HEK293 (cell line): ENCODE measurements at regions not wholly inside any gene's neighbourhood (a gene's known extent, or its start where the extent isn't known, plus 50 kb on each side); places are given as distances from the start of the nearest gene placed in this dataset.

ENCODE experiments used
- CTCF ChIA-PET: fragments of 350-600 bp; formaldehyde crosslinking; extraction: SDS; loops from one replicate; lab custom pipeline; 2021; ENCODE audit warnings: antibody characterized with exemption; lab: Yijun Ruan, JAX
- POLR2A ChIA-PET: fragments of 300-600 bp; formaldehyde crosslinking; extraction: SDS; loops from one replicate; lab custom pipeline; 2020; ENCODE audit warnings: antibody characterized with exemption, inconsistent platforms; lab: Yijun Ruan, JAX
- H3K27ac ChIP-seq: fragments of 200-500 bp; sonication (Bioruptor generic); 2 replicates; pipeline ENCODE4 v1.5.1; 2014; ENCODE audit warnings: low read depth, low read length, control low read depth, inconsistent platforms; ENCODE audit errors: extremely low read depth
- H3K36me3 ChIP-seq, 2 experiments: fragments of 200-500 bp in 1 of 2; sonication (Bioruptor generic) in 1 of 2; 1 replicate in 1 of 2; 2 replicates in 1 of 2; pipeline ENCODE4 v1.5.1; 2014 to 2017; ENCODE audit warnings: inconsistent platforms in 2 of 2, low read length in 2 of 2; ENCODE audit not compliant: control insufficient read depth in 2 of 2, insufficient read depth in 1 of 2
- H3K4me1 ChIP-seq: fragments of 200-500 bp; sonication (Bioruptor generic); 2 replicates; pipeline ENCODE4 v1.5.1; 2014; ENCODE audit warnings: mild to moderate bottlenecking, low read length, inconsistent platforms; ENCODE audit not compliant: control insufficient read depth, insufficient read depth
- H3K4me3 ChIP-seq: 2 replicates; pipeline ENCODE4 v1.5.1; 2011; ENCODE audit warnings: low read depth, mild to moderate bottlenecking, control low read depth, low read length, moderate library complexity
- H3K9me3 ChIP-seq: fragments of 200-500 bp; sonication (Bioruptor generic); 2 replicates; pipeline ENCODE4 v1.5.1; 2014; ENCODE audit warnings: low read depth, low read length, inconsistent platforms; ENCODE audit not compliant: control insufficient read depth, insufficient read depth
- BCL11A ChIP-seq: fragments of 450-650 bp; formaldehyde crosslinking; IDR thresholded peaks from 2 replicates; pipeline ENCODE4 v1.5.1; 2016; ENCODE audit warnings: low read depth, missing biosample characterization, missing genetic modification characterization
- BCL11B ChIP-seq: fragments of 450-650 bp; formaldehyde crosslinking; IDR thresholded peaks from 2 replicates; pipeline ENCODE4 v1.5.1; 2016; ENCODE audit warnings: low read depth, missing biosample characterization, missing genetic modification characterization
- SCRT1 ChIP-seq: fragments of 450-650 bp; formaldehyde crosslinking; IDR thresholded peaks from 2 replicates; pipeline ENCODE4 v1.5.1; 2016; ENCODE audit warnings: missing biosample characterization, missing genetic modification characterization, borderline replicate concordance
- SCRT2 ChIP-seq: fragments of 450-650 bp; formaldehyde crosslinking; IDR thresholded peaks from 2 replicates; pipeline ENCODE4 v1.5.1; 2016; ENCODE audit warnings: missing biosample characterization, missing genetic modification characterization
- SP3 ChIP-seq: fragments of 450-650 bp; formaldehyde crosslinking; IDR thresholded peaks from 2 replicates; pipeline ENCODE4 v1.5.1; 2016; ENCODE audit warnings: missing biosample characterization, missing genetic modification characterization
- TRIM28 ChIP-seq: IDR thresholded peaks from 2 replicates; pipeline ENCODE4 v1.6.1; 2011; ENCODE audit warnings: low read length, control low read depth, borderline replicate concordance
- ZBTB7A ChIP-seq: fragments of 450-650 bp; formaldehyde crosslinking; IDR thresholded peaks from 2 replicates; pipeline ENCODE4 v1.5.1; 2016; ENCODE audit warnings: low read depth, missing biosample characterization, missing genetic modification characterization
- ZNF10 ChIP-seq: fragments of 450-650 bp; formaldehyde crosslinking; IDR thresholded peaks from 2 replicates; pipeline ENCODE4 v1.5.1; 2017; ENCODE audit warnings: missing biosample characterization, missing genetic modification characterization
- ZNF132 ChIP-seq: fragments of 450-650 bp; formaldehyde crosslinking; IDR thresholded peaks from 2 replicates; pipeline ENCODE4 v1.5.1; 2017; ENCODE audit warnings: missing biosample characterization, missing genetic modification characterization, borderline replicate concordance
- ZNF16 ChIP-seq: fragments of 450-650 bp; formaldehyde crosslinking; IDR thresholded peaks from 2 replicates; pipeline ENCODE4 v1.5.1; 2016; ENCODE audit warnings: low read depth, missing biosample characterization, missing genetic modification characterization
- ZNF623 ChIP-seq: fragments of 450-650 bp; formaldehyde crosslinking; IDR thresholded peaks from 2 replicates; pipeline ENCODE4 v1.5.1; 2016; ENCODE audit warnings: missing biosample characterization, missing genetic modification characterization
- ZNF626 ChIP-seq: fragments of 450-650 bp; sonication (Bioruptor Pico); formaldehyde crosslinking; IDR thresholded peaks from 2 replicates; pipeline ENCODE4 v1.5.1; 2018; ENCODE audit warnings: missing biosample characterization, missing genetic modification characterization, inconsistent platforms
- ZNF670 ChIP-seq: fragments of 450-650 bp; formaldehyde crosslinking; IDR thresholded peaks from 2 replicates; pipeline ENCODE4 v1.5.1; 2016; ENCODE audit warnings: missing biosample characterization, missing genetic modification characterization, low read depth
- ZNF701 ChIP-seq: fragments of 450-650 bp; formaldehyde crosslinking; IDR thresholded peaks from 2 replicates; pipeline ENCODE4 v1.5.1; 2016; ENCODE audit warnings: missing biosample characterization, missing genetic modification characterization
- ZNF707 ChIP-seq: fragments of 450-650 bp; formaldehyde crosslinking; IDR thresholded peaks from 2 replicates; pipeline ENCODE4 v1.5.1; 2016; ENCODE audit warnings: missing biosample characterization, missing genetic modification characterization
- ZNF747 ChIP-seq: fragments of 450-650 bp; formaldehyde crosslinking; IDR thresholded peaks from 2 replicates; pipeline ENCODE4 v1.5.1; 2016; ENCODE audit warnings: missing biosample characterization, missing genetic modification characterization
- ZNF768 ChIP-seq: fragments of 450-650 bp; formaldehyde crosslinking; IDR thresholded peaks from 2 replicates; pipeline ENCODE4 v1.5.1; 2018; ENCODE audit warnings: missing biosample characterization, mild to moderate bottlenecking, missing genetic modification characterization
- ZNF843 ChIP-seq: fragments of 450-650 bp; formaldehyde crosslinking; IDR thresholded peaks from 2 replicates; pipeline ENCODE4 v1.5.1; 2016; ENCODE audit warnings: missing biosample characterization, missing genetic modification characterization
- ZSCAN30 ChIP-seq: fragments of 450-650 bp; IDR thresholded peaks from 2 replicates; pipeline ENCODE4 v1.5.1; 2018; ENCODE audit warnings: missing biosample characterization, mild to moderate bottlenecking, missing genetic modification characterization, moderate library complexity
- TF ChIP-seq, protein P1 (sequence below): fragments of 450-650 bp; formaldehyde crosslinking; IDR thresholded peaks from 2 replicates; pipeline ENCODE4 v1.5.1; 2017; ENCODE audit warnings: missing biosample characterization, missing genetic modification characterization
- TF ChIP-seq, protein P2 (sequence below): fragments of 450-650 bp; formaldehyde crosslinking; IDR thresholded peaks from 2 replicates; pipeline ENCODE4 v1.5.1; 2016; ENCODE audit warnings: missing biosample characterization, missing genetic modification characterization
- TF ChIP-seq, protein P3 (sequence below): fragments of 450-650 bp; formaldehyde crosslinking; IDR thresholded peaks from 2 replicates; pipeline ENCODE4 v1.5.1; 2016; ENCODE audit warnings: missing biosample characterization, missing genetic modification characterization
- TF ChIP-seq, protein P4 (sequence below): fragments of 450-650 bp; formaldehyde crosslinking; IDR thresholded peaks from 2 replicates; pipeline ENCODE4 v1.5.1; 2016; ENCODE audit warnings: missing biosample characterization, missing genetic modification characterization
- TF ChIP-seq, protein P5 (sequence below): fragments of 450-650 bp; formaldehyde crosslinking; IDR thresholded peaks from 2 replicates; pipeline ENCODE4 v1.5.1; 2016; ENCODE audit warnings: missing biosample characterization, missing genetic modification characterization

DNA sequence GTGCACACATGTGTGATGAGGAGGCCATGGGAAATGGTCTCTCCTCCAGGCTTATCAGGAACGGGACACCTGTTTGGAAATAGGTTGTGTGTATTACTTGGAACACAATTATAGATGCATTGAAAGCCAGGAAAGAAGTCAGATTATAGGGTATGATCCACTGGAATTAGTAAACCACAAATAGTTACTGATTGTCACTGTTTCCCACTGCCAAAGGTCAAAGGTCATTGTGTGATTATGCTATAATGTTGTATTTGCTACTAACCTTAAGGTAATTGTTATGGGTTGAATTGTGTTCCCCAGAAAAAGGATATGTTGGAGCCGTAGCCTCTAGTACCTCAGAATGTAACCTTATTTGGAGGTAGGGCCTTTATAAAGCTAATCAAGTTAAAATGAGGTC, 129.9 kb upstream of the FBXO33 start:
- TF ChIP-seq, protein P1, sequence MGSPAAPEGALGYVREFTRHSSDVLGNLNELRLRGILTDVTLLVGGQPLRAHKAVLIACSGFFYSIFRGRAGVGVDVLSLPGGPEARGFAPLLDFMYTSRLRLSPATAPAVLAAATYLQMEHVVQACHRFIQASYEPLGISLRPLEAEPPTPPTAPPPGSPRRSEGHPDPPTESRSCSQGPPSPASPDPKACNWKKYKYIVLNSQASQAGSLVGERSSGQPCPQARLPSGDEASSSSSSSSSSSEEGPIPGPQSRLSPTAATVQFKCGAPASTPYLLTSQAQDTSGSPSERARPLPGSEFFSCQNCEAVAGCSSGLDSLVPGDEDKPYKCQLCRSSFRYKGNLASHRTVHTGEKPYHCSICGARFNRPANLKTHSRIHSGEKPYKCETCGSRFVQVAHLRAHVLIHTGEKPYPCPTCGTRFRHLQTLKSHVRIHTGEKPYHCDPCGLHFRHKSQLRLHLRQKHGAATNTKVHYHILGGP (tag by site-specific recombination), result no peak
- TF ChIP-seq BCL11B (tag by site-specific recombination), result no peak
- TF ChIP-seq, protein P2, sequence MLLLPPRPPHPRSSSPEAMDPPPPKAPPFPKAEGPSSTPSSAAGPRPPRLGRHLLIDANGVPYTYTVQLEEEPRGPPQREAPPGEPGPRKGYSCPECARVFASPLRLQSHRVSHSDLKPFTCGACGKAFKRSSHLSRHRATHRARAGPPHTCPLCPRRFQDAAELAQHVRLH (tag by site-specific recombination), result no peak
- TF ChIP-seq SP3 (tag by site-specific recombination), result no peak
- TF ChIP-seq ZNF10 (tag by site-specific recombination), result no peak
- no peak for TF ChIP-seq ZNF747
- no peak for TF ChIP-seq ZNF670 (tag by site-specific recombination)
- TF ChIP-seq ZNF701 (tag by site-specific recombination), result no peak
- no peak for TF ChIP-seq ZNF626 (tag by site-specific recombination)
- TF ChIP-seq ZNF623 (tag by site-specific recombination), result no peak
- TF ChIP-seq ZNF843 (tag by site-specific recombination), result no peak
- Histone ChIP-seq H3K9me3 (no peaks in the 10 kb centered on the region), H3K36me3 (no peaks in the 10 kb centered on the region), H3K4me1 (no peaks in the 10 kb centered on the region), H3K4me3 (no peak overlapping the region), H3K27ac (no peak overlapping the region)
- POLR2A ChIA-PET, result no interaction called here
- CTCF ChIA-PET, result no interaction called here

DNA sequence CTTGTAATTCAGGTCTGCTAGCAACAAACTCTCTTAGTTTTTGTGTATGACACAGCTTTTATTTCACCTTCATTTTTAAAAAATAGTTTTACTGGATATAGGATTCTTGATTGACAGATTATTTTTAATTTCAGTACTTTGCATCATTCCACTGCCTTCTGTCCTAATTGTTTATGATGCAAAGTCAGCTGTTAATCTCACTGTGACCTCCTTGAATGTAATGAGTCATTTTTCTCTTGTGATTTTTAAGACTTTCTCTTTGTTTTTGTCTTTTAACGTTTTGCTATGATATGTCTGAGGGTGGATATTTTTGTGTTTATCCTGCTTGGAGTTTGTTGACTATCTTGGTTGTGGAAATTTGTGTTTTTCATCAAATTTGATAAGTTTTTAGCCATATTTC, 126.3 kb upstream of the FBXO33 start:
- TF ChIP-seq TRIM28 (0 out of 2 replicates have a peak, but pooled peaks have one; percentile 37), SCRT1 (tag by site-specific recombination) (no peak)
- TF ChIP-seq, all 188 proteins: peak for 1

DNA sequence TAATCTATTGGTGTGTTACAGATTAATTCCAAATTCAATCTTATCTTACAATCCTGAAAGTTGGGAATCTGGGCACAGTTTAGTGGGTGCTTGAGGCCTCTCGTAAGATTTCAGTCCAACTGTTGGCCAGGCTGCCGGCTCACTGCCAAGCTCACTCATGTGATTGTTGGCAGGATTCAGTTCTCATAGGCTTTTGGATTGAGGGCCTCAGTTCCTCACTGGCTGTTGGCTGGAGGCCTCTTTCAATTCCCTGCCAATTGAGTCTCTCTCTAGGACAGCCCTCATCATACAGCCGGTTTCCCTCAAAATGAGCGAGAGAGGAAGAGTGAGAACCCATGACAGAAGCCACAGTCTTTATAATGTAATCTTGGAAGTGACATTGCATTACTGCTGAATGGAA, 123.5 kb upstream of the FBXO33 start:
- TF ChIP-seq, protein P3, sequence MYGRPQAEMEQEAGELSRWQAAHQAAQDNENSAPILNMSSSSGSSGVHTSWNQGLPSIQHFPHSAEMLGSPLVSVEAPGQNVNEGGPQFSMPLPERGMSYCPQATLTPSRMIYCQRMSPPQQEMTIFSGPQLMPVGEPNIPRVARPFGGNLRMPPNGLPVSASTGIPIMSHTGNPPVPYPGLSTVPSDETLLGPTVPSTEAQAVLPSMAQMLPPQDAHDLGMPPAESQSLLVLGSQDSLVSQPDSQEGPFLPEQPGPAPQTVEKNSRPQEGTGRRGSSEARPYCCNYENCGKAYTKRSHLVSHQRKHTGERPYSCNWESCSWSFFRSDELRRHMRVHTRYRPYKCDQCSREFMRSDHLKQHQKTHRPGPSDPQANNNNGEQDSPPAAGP (tag by site-specific recombination), result no peak
- no peak for TF ChIP-seq ZNF132
- TF ChIP-seq, protein P4, sequence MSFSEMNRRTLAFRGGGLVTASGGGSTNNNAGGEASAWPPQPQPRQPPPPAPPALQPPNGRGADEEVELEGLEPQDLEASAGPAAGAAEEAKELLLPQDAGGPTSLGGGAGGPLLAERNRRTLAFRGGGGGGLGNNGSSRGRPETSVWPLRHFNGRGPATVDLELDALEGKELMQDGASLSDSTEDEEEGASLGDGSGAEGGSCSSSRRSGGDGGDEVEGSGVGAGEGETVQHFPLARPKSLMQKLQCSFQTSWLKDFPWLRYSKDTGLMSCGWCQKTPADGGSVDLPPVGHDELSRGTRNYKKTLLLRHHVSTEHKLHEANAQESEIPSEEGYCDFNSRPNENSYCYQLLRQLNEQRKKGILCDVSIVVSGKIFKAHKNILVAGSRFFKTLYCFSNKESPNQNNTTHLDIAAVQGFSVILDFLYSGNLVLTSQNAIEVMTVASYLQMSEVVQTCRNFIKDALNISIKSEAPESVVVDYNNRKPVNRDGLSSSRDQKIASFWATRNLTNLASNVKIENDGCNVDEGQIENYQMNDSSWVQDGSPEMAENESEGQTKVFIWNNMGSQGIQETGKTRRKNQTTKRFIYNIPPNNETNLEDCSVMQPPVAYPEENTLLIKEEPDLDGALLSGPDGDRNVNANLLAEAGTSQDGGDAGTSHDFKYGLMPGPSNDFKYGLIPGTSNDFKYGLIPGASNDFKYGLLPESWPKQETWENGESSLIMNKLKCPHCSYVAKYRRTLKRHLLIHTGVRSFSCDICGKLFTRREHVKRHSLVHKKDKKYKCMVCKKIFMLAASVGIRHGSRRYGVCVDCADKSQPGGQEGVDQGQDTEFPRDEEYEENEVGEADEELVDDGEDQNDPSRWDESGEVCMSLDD (tag by site-specific recombination), result no peak
- TF ChIP-seq ZNF768 (tag by site-specific recombination), result no peak
- TF ChIP-seq, protein P5, sequence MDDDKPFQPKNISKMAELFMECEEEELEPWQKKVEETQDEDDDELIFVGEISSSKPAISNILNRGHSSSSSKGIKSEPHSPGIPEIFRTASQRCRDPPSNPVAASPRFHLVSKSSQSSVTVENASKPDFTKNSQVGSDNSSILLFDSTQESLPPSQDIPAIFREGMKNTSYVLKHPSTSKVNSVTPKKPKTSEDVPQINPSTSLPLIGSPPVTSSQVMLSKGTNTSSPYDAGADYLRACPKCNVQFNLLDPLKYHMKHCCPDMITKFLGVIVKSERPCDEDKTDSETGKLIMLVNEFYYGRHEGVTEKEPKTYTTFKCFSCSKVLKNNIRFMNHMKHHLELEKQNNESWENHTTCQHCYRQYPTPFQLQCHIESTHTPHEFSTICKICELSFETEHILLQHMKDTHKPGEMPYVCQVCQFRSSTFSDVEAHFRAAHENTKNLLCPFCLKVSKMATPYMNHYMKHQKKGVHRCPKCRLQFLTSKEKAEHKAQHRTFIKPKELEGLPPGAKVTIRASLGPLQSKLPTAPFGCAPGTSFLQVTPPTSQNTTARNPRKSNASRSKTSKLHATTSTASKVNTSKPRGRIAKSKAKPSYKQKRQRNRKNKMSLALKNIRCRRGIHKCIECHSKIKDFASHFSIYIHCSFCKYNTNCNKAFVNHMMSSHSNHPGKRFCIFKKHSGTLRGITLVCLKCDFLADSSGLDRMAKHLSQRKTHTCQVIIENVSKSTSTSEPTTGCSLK (tag by site-specific recombination), result no peak
- no peak for TF ChIP-seq ZNF707 (tag by site-specific recombination)
- TF ChIP-seq BCL11A (tag by site-specific recombination), result no peak
- TF ChIP-seq ZBTB7A (tag by site-specific recombination), result no peak
- no peak for TF ChIP-seq ZSCAN30
- no peak for TF ChIP-seq SCRT2 (tag by site-specific recombination)
- no peak for TF ChIP-seq ZNF16 (tag by site-specific recombination)
- Histone ChIP-seq H3K4me3 (no peak overlapping the region), H3K36me3 (no peaks in the 10 kb centered on the region), H3K4me1 (no peaks in the 10 kb centered on the region), H3K9me3 (no peaks in the 10 kb centered on the region), H3K27ac (no peak overlapping the region)
- CTCF ChIA-PET, result no interaction called here
- POLR2A ChIA-PET, result no interaction called here

More for the DNA sequence above, 126.3 kb upstream of the FBXO33 start:
- no peaks in the 10 kb centered on the region for H3K4me1 ChIP-seq
- no peaks in the 10 kb centered on the region for H3K9me3 ChIP-seq
- POLR2A ChIA-PET, result no interaction called here
- H3K27ac ChIP-seq, result no peak overlapping the region
- CTCF ChIA-PET, result no interaction called here
- no peak overlapping the region for H3K4me3 ChIP-seq
- no peaks in the 10 kb centered on the region for H3K36me3 ChIP-seq
